CD4-positive, alpha-beta T cell treated with Interleukin-17A for 1 hour (primary cell): ENCODE measurements at regions not wholly inside any gene's neighbourhood (a gene's known extent, or its start where the extent isn't known, plus 50 kb on each side); places are given as distances from the start of the nearest gene placed in this dataset.

Source experiments
- DNase-seq: peaks from one replicate; pipeline ENCODE4 v3.0.0-alpha.2; 2020

GRCh38 chr4:81990898-81991297, 382.9 kb downstream of the HNRNPD start:
- DNase-seq, result no peak

- DNase-seq, result no peak
Observed at GRCh38 chr4:81990211-81990610, 383.6 kb downstream of the HNRNPD start.

GRCh38 chr4:81989202-81989601, 384.6 kb downstream of the HNRNPD start:
- no peak for DNase-seq

DNA sequence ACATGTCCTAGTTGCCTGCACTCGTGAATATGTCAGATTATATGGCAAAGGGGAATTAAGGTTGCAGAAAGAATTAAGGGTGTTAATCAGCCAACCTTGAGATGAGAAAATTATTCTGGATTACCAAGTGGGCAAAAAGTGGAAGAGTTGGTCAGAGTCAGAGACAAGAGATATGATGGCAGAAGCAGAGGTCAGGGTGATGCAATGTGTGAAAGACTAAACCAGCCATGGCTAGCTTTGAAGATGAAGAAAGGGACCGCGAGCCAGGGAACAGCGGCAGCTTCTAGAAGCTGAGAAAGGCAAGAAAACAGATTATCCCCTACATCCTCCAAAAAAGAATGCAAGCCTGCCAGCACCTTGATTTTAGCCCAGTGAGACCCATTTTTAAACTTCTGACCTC, 385.6 kb downstream of the HNRNPD start:
- DNase-seq, result no peak

- no peak for DNase-seq
Observed at GRCh38 chr4:81984746-81985145, 389.0 kb downstream of the HNRNPD start.

DNA sequence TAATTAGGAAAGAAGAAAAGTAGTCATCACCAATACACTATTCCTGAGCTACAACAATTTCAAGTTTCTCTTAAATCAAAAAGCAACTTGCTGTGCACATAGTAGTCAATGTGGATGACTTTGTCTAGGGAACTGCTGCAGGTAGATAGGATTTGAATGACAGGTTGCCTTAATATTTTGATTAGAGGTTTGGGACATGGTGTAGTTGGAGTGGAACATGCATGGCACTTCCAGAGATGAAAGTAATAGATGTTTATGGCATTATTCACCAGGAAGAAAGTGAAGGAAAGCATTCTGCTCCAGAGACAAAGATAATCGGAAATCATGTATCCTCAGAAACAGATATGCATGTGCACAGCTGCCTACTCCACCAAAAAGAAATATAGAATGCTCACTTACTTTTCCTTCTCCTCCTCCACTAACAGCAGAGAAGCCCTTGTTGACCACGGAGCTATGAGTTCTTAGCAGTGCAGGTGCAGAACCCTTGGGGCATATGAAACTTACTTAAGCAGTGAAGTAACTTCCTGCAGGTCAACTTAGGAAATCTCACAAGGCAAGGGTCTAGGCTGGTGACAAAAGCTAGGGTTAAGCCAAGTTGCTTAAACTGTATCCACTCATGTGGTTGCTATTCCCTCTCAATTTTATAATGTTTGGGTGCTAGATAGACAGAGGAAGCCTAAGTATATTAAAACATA, 390.8 kb downstream of the HNRNPD start:
- no peak for DNase-seq

DNA sequence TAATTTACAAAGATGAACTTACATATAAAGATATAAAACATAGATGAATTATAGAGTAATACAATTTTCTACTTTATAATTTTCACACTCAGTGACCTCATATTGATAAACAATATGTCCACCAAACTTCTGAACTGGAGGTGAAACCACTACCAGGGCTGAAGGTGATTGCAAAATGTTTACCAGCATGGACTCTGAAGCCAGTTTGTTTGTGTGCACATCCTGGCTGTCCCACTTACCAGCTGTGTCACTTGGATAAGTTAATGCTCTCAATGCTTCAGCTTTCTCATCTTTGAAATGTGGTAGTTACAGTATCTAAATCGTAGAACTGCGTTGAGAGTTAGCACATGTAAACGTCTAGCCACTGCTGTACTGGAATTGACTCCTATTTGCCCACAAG, 392.6 kb downstream of the HNRNPD start:
- DNase-seq, result no peak

- no peak for DNase-seq
Observed at GRCh38 chr4:81974523-81974922, 399.3 kb downstream of the HNRNPD start.

- DNase-seq, result no peak
Observed at GRCh38 chr4:81971637-81972381, 402.0 kb downstream of the HNRNPD start.

GRCh38 chr4:81971061-81971460, 402.7 kb downstream of the HNRNPD start:
- DNase-seq, result no peak

GRCh38 chr4:81970454-81970853, 403.3 kb downstream of the HNRNPD start:
- no peak for DNase-seq

- DNase-seq, result no peak
Observed at GRCh38 chr4:81966676-81967075, 407.1 kb downstream of the HNRNPD start.

- DNase-seq, result no peak
Observed at GRCh38 chr4:81965911-81966310, 407.9 kb downstream of the HNRNPD start.

- no peak for DNase-seq
Observed at GRCh38 chr4:81965454-81965853, 408.3 kb downstream of the HNRNPD start.

DNA sequence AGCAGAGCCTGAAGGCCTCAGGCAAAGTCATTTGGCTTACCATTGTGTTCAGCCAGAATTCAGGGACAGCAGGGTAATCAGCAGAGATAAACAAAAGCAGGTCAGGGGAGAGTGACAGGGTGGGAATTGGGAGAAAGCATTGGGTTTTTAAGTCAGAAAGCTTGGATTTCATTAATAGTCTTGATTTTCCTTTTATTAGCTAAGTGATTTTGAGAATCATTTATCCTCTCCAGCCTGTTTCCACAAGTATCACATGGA, 410.1 kb downstream of the HNRNPD start:
- DNase-seq, result no peak

- no peak for DNase-seq
Observed at GRCh38 chr4:81963015-81963762, 410.6 kb downstream of the HNRNPD start.

GRCh38 chr4:81960961-81961360, 412.8 kb downstream of the HNRNPD start:
- no peak for DNase-seq

DNA sequence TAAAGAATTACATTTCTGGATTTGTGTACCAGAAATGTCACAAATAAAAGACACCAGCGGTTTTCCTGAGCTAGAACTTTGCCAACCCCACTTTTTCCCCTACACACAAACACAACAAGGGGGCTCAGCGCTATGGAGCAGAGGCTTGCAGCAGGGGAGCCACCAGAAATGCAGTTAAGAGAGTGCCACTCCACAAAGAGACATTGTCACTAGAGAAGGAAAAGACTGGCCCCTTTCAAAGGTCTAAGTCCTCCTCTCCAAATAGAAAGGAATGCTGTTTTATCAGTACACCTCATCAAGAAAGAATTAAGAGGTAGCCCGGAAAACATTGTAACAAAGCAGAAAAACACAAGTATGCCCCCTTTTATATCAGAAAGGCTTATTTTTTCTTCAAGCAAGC, 419.5 kb downstream of the HNRNPD start:
- no peak for DNase-seq

DNA sequence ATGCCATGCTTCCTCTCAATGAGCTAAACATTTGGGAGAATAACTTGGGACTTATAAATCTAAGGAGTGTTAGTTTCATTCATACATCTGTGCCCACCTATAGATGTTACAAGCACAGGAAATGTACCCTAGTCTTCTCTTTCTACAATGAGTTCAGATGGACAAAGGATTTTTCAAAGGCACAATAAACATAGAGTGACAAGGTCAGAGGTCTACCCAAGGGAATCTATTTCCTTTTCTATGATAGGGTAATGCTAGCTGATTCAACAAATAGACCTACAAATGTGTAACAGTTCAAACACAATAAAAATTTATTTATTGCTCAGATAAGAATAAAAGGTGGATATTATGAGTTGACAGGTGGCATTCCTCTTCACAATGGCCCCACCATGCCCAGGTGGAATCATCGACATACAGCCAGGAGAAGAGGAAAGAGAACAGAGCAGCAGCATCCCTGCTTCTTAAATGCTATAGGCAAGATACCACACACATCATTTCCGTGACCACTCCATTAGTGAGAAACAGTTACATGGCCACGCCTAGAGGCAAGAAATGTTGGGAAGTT, 421.8 kb downstream of the HNRNPD start:
- DNase-seq, result no peak

- no peak for DNase-seq
Observed at GRCh38 chr4:81946996-81947395, 426.8 kb downstream of the HNRNPD start.

DNA sequence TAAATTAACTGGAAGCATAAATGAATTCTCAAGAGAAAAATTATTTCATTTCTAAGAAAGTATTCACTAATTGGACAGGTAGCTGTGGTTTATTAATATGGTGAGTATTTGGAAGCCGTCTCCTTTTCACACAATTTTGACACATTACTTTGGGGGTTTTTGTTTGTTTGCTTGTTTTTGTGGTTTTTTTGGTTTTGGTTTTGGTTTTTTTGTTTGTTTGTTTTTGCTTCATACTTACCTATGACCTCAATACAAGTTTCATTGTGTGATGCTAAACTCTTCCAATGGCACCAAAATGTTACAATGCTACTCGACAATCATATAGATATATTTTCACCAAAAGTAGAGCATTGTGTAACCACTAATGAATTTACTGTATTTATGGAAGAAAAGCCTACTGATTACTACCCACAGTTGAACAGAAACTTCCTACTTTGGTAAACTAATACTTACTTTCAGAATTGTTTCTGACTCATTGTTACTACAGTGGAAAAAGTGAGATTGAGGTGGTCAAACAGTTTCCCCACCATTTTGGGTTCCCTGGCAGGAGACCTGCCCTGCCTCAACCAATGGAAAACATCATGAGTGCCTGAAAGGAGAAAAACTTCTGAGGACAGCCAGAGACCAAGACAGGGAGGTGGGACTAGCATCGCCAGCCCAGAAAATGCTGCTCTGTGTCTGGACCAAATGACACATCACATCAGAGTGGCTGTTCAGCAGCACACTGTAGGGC, 443.1 kb downstream of the HNRNPD start:
- DNase-seq, result no peak

DNA sequence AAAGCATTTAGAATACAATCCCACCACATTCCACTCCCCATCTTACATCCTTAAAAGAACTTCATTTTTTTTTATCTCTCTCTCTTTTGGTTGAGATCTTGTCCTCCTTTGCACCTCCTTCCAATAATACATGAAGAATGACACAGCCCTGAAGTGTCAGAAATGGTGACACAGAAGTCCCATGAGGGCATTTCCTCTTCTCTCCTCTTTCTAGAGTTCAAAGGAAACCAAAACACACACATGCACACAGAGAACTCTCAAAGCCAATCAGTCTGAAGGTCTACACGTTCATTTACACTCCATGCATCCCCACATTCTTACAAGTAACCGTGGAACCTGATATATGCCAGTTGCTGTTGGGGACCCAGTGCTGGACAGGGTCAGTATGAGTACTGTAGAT, 450.7 kb downstream of the HNRNPD start:
- no peak for DNase-seq

- DNase-seq, result no peak
Observed at GRCh38 chr4:81922313-81922712, 450.6 kb upstream of the RASGEF1B start.
